Spleen (tissue), 7 donors: ENCODE measurements at regions not wholly inside any gene's neighbourhood (a gene's known extent, or its start where the extent isn't known, plus 50 kb on each side); places are given as distances from the start of the nearest gene placed in this dataset.

Experiments
- POLR2A ChIP-seq, 3 donors: fragments of 450-650 bp; IDR thresholded peaks; one replicate each; pipeline ENCODE4 v1.5.1; 2017; ENCODE audit warnings: antibody characterized with exemption in 3 of 3, mild to moderate bottlenecking in 1 of 3
- TF ChIP-seq, protein P1 (sequence below), 11 experiments: fragments of 200-600 bp in 7 of 11; fragments of 450-650 bp in 4 of 11; sonication (generic) in 4 of 11; IDR thresholded peaks in 8 of 11; conservative IDR thresholded peaks in 3 of 11; 1 replicate in 7 of 11; 2 replicates in 4 of 11; pipeline versions ENCODE4 v1.4.0 to v1.8.0; 2016 to 2021; ENCODE audit warnings: antibody characterized with exemption in 11 of 11, inconsistent platforms in 4 of 11, mild to moderate bottlenecking in 1 of 11
- donor health status: DM: no; HTN: no; CAD: no; lungs with moderate emphysema.
- donor health status: DM: no; HTN: no; CAD: no.
- donor health status: DM: no; HTN: no; CAD: no.

DNA sequence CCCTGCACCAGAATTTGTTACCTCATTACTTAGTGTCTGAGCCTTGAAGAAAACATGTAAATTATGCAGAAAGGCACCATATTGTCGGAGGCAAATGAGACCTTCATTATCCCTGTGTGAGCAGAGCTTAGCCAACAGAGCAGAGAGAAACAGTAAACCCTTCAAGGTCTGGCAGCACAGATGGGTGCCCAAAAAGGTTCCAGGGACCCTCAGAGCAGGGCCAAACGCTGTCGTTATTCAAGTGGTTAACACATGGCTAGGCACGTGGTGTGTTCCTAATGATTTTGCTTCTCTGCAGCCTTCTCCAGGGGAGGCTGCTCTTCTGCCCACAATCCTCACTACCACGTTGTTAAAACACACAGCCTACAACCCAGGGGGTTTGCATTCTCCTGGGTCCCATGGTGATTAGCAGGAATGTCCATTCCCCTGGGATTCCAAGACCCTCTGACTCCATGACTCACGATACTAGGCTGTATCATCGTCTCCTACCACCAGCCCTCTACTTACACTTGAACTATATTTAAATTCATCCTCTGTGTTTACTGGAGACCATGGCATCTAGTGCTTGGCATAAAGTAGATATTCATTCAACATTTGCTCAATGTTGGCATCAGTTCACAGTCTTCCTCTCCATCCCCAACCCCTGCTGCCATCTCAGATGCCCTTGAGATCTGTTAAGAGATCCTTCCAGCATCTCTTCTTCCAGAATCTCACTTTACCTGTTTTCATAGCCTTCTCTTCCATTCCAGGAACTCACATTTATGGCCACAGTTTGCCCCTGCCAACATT, 174.5 kb upstream of the RAD23B start:
- TF ChIP-seq, protein P1, sequence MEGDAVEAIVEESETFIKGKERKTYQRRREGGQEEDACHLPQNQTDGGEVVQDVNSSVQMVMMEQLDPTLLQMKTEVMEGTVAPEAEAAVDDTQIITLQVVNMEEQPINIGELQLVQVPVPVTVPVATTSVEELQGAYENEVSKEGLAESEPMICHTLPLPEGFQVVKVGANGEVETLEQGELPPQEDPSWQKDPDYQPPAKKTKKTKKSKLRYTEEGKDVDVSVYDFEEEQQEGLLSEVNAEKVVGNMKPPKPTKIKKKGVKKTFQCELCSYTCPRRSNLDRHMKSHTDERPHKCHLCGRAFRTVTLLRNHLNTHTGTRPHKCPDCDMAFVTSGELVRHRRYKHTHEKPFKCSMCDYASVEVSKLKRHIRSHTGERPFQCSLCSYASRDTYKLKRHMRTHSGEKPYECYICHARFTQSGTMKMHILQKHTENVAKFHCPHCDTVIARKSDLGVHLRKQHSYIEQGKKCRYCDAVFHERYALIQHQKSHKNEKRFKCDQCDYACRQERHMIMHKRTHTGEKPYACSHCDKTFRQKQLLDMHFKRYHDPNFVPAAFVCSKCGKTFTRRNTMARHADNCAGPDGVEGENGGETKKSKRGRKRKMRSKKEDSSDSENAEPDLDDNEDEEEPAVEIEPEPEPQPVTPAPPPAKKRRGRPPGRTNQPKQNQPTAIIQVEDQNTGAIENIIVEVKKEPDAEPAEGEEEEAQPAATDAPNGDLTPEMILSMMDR (IDR thresholded peaks at IDR 0.05 in 8 of 11, conservative IDR thresholded peaks at IDR 0.05 in 3 of 11) = no peak
- no peak for TF ChIP-seq POLR2A (IDR thresholded peaks at IDR 0.05)
